ENCODE measurements at regions not wholly inside any gene's neighbourhood (a gene's known extent, or its start where the extent isn't known, plus 50 kb on each side); places are given as distances from the start of the nearest gene placed in this dataset.

DNA sequence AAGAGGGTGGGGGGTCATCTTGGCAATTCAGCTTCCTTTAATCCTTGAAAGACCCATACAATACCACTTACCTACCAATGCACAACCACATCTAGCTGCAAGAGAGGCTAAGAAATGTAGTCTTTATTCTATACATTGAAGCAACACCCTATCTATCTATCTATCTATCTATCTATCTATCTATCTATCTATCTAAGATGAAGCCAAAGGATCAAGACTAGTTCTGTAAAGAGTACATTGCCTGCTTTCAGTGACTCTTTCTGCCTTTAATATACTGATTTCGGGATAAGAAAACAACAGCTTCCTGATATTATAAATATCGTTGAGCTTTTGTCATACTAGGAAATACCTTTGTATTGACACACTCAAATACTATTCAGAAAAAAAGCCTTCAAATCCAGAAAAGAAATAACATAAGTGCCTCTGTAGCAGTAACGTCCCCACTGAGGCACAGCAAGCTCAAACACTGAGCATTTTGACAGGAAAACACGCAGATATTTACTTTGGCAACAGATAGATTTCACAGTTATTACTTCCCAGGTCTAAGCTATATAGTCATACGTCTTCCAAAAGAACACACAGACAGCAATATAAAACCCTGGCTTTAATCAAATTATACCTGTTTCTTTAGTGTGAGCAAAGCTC is 139.4 kb upstream of the SERTAD2 start:
- DNase-seq (ENCODE audit: low spot score) (no peak), ATAC-seq (ENCODE audit: low read depth) (no peak)
- peaks cover 3% of the 10 kb centered on the region for H3K9me3 ChIP-seq (ENCODE audit: severe bottlenecking)
- H3K4me3 ChIP-seq (ENCODE audit: severe bottlenecking) = no peak overlapping the region
- H3K36me3 ChIP-seq (ENCODE audit: low read depth) = no peaks in the 10 kb centered on the region
- H3K4me1 ChIP-seq (ENCODE audit: insufficient read depth, poor library complexity, severe bottlenecking) = peaks cover 22% of the 10 kb centered on the region
- no peak for TF ChIP-seq CTCF (IDR thresholded peaks at IDR 0.05; ENCODE audit: poor library complexity, severe bottlenecking)
- peak overlapping the region; percentile 51 for H3K27ac ChIP-seq (ENCODE audit: poor library complexity, severe bottlenecking)
- no peaks in the 10 kb centered on the region for H3K27me3 ChIP-seq (ENCODE audit: insufficient read depth, poor library complexity, severe bottlenecking)

- Histone ChIP-seq H3K4me1 (ENCODE audit: insufficient read depth, poor library complexity, severe bottlenecking) (peaks cover 27% of the 10 kb centered on the region), H3K4me3 (ENCODE audit: severe bottlenecking) (no peak overlapping the region), H3K27ac (ENCODE audit: poor library complexity, severe bottlenecking) (peak overlapping the region; percentile 51), H3K27me3 (ENCODE audit: insufficient read depth, poor library complexity, severe bottlenecking) (no peaks in the 10 kb centered on the region), H3K9me3 (ENCODE audit: severe bottlenecking) (peaks cover 3% of the 10 kb centered on the region), H3K36me3 (ENCODE audit: low read depth) (no peaks in the 10 kb centered on the region)
- no peak for TF ChIP-seq CTCF (IDR thresholded peaks at IDR 0.05; ENCODE audit: poor library complexity, severe bottlenecking)
- ATAC-seq (ENCODE audit: low read depth) (no peak), DNase-seq (ENCODE audit: low spot score) (no peak)
Observed at GRCh38 chr2:64793701-64794100, 140.0 kb upstream of the SERTAD2 start.

DNA sequence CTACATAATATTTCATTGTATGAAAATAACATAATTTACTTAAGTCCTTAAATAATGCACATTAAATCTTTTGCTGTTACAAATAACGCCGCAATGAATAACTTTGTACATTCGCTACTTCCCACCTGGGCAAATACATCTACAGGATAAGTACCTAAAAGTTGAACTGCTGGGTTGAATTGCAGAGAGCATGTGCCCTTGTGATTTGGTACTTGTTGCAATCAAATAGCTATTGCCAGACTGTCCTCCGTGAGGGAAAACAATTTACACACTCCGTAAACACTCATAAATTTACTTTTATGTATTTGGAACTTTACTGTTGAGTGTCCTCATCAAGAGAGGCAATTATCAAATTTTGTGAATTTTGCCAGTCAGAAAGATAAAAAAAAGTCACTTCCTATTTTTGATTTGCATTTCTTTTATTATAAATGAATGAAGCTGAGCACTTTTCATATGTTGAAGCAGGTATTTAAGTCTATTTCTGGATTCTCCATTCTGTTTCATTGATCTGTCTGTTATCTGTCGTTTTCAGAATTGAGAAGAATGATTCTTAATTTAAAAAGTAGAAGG is 140.8 kb upstream of the SERTAD2 start:
- no peak for ATAC-seq (ENCODE audit: low read depth)
- Histone ChIP-seq H3K4me1 (ENCODE audit: insufficient read depth, poor library complexity, severe bottlenecking) (peaks cover 30% of the 10 kb centered on the region), H3K9me3 (ENCODE audit: severe bottlenecking) (peaks cover 3% of the 10 kb centered on the region), H3K27ac (ENCODE audit: poor library complexity, severe bottlenecking) (no peak overlapping the region), H3K27me3 (ENCODE audit: insufficient read depth, poor library complexity, severe bottlenecking) (no peaks in the 10 kb centered on the region), H3K36me3 (ENCODE audit: low read depth) (no peaks in the 10 kb centered on the region), H3K4me3 (ENCODE audit: severe bottlenecking) (no peak overlapping the region)
- no peak for TF ChIP-seq CTCF (IDR thresholded peaks at IDR 0.05; ENCODE audit: poor library complexity, severe bottlenecking)
- no peak for DNase-seq (ENCODE audit: low spot score)

- ATAC-seq (ENCODE audit: low read depth) = no peak
- no peak overlapping the region for H3K27ac ChIP-seq (ENCODE audit: poor library complexity, severe bottlenecking)
- H3K4me3 ChIP-seq (ENCODE audit: severe bottlenecking) = no peak overlapping the region
- no peak for DNase-seq (ENCODE audit: low spot score)
- peaks cover 35% of the 10 kb centered on the region for H3K4me1 ChIP-seq (ENCODE audit: insufficient read depth, poor library complexity, severe bottlenecking)
- TF ChIP-seq CTCF (IDR thresholded peaks at IDR 0.05; ENCODE audit: poor library complexity, severe bottlenecking) = no peak
- peaks cover 3% of the 10 kb centered on the region for H3K9me3 ChIP-seq (ENCODE audit: severe bottlenecking)
- H3K36me3 ChIP-seq (ENCODE audit: low read depth) = no peaks in the 10 kb centered on the region
- H3K27me3 ChIP-seq (ENCODE audit: insufficient read depth, poor library complexity, severe bottlenecking) = no peaks in the 10 kb centered on the region
Observed at GRCh38 chr2:64795024-64795592, 141.4 kb upstream of the SERTAD2 start.

DNA sequence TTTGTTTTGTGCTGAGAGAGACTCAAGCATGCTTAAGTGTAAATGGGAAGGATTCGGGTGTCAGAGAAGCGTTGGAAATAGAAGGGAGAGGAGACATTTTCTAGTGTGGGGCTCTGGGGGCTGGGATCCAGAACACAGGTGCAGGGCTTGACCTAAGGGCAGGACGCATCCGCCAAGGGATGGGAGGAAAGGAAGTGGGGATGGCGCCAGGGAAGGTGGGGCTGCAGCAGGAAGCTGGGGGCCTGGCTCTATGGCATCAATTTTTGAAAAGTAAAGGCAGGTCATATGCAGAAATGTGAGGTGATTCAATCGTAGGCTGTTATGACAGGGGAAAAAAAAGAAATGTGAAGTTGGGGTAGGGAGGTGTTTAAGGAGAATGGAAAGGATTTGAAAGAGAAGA is 143.2 kb upstream of the SERTAD2 start:
- DNase-seq (ENCODE audit: low spot score) (no peak), ATAC-seq (ENCODE audit: low read depth) (no peak)
- Histone ChIP-seq H3K36me3 (ENCODE audit: low read depth) (no peaks in the 10 kb centered on the region), H3K9me3 (ENCODE audit: severe bottlenecking) (peaks cover 3% of the 10 kb centered on the region), H3K4me1 (ENCODE audit: insufficient read depth, poor library complexity, severe bottlenecking) (peaks cover 35% of the 10 kb centered on the region), H3K4me3 (ENCODE audit: severe bottlenecking) (no peak overlapping the region), H3K27ac (ENCODE audit: poor library complexity, severe bottlenecking) (peak overlapping the region; percentile 71), H3K27me3 (ENCODE audit: insufficient read depth, poor library complexity, severe bottlenecking) (no peaks in the 10 kb centered on the region)
- TF ChIP-seq CTCF (IDR thresholded peaks at IDR 0.05; ENCODE audit: poor library complexity, severe bottlenecking) = no peak
